NCI-H146 treated with DMSO at 0.1 percent for 48 hours (cell line): ENCODE measurements at regions not wholly inside any gene's neighbourhood (a gene's known extent, or its start where the extent isn't known, plus 50 kb on each side); places are given as distances from the start of the nearest gene placed in this dataset.
"Not testable (repeated sequence)": the region's sequence is repeated elsewhere in the genome, so short reads cannot be mapped to it uniquely, and the experiment has no call there.

Experiments used
- DNase-seq: peaks from one replicate; lab custom pipeline; 2025; ENCODE audit not compliant: unreplicated experiment; lab: John Stamatoyannopoulos, UW

- DNase-seq, result no peak
These were observed 287.8 kb downstream of the LIG4 start for GRCh38 chr13:107927557-107927956.

GRCh38 chr13:107926515-107926914 is 288.8 kb downstream of the LIG4 start:
- not testable (repeated sequence) for DNase-seq

- not testable (repeated sequence) for DNase-seq
These were observed 298.4 kb downstream of the LIG4 start for GRCh38 chr13:107916902-107917301.

- DNase-seq, result no peak
These were observed 302.6 kb downstream of the LIG4 start for GRCh38 chr13:107912745-107913144.

- DNase-seq, result no peak
These were observed 308.1 kb downstream of the LIG4 start for GRCh38 chr13:107907065-107907805.

GRCh38 chr13:107906131-107906530 is 309.2 kb downstream of the LIG4 start:
- no peak for DNase-seq

GRCh38 chr13:107901996-107902562 is 313.3 kb downstream of the LIG4 start:
- DNase-seq, result no peak

- DNase-seq, result no peak
These were observed 314.1 kb downstream of the LIG4 start for GRCh38 chr13:107901230-107901629.

- no peak for DNase-seq
These were observed 314.6 kb downstream of the LIG4 start for GRCh38 chr13:107900775-107901174.

- DNase-seq, result no peak
These were observed 329.2 kb downstream of the LIG4 start for GRCh38 chr13:107886118-107886517.

GRCh38 chr13:107884564-107884963 is 330.8 kb downstream of the LIG4 start:
- no peak for DNase-seq

GRCh38 chr13:107883561-107884175 is 331.7 kb downstream of the LIG4 start:
- DNase-seq, result no peak

GRCh38 chr13:107882708-107883560 is 332.4 kb downstream of the LIG4 start:
- no peak for DNase-seq

GRCh38 chr13:107881362-107881761 is 334.0 kb downstream of the LIG4 start:
- no peak for DNase-seq

- no peak for DNase-seq
These were observed 340.9 kb downstream of the LIG4 start for GRCh38 chr13:107874456-107874855.

GRCh38 chr13:107873926-107874325 is 341.4 kb downstream of the LIG4 start:
- no peak for DNase-seq

- no peak for DNase-seq
These were observed 344.9 kb downstream of the LIG4 start for GRCh38 chr13:107870400-107870799.

- DNase-seq, result no peak
These were observed 347.4 kb downstream of the LIG4 start for GRCh38 chr13:107867701-107868661.

- peak; percentile 4 for DNase-seq
These were observed 348.3 kb downstream of the LIG4 start for GRCh38 chr13:107866941-107867623.
